ENCODE measurements at regions not wholly inside any gene's neighbourhood (a gene's known extent, or its start where the extent isn't known, plus 50 kb on each side); places are given as distances from the start of the nearest gene placed in this dataset.

- Histone ChIP-seq H3K4ac (ENCODE audit: low read depth, low read length) (no peak overlapping the region), H3K23ac (ENCODE audit: low read depth, low read length) (no peak overlapping the region), H2BK120ac (ENCODE audit: low read depth, low read length) (no peak overlapping the region), H3K4me1 (ENCODE audit: control insufficient read depth, insufficient read depth, low read length) (no peaks in the 10 kb centered on the region), H4K20me1 (ENCODE audit: insufficient read depth, low read length) (no peaks in the 10 kb centered on the region), H3K36me3 (ENCODE audit: control insufficient read depth, insufficient read depth, low read length) (no peaks in the 10 kb centered on the region), H2AFZ (replicated peaks; ENCODE audit: low read length, poor library complexity) (no peak overlapping the region), H3K4me2 (ENCODE audit: low read depth, low read length) (no peak overlapping the region), H4K91ac (ENCODE audit: insufficient read depth, low read depth, low read length) (no peak overlapping the region), H3K27ac (ENCODE audit: insufficient read depth, low read length) (no peak overlapping the region), H3K56ac (ENCODE audit: extremely low read depth, insufficient read depth, low read length) (no peak overlapping the region), H3K79me1 (ENCODE audit: low read depth in 1 of 2, low read length in 2 of 2) (no peaks in the 10 kb centered on the region), H4K5ac (ENCODE audit: low read depth, low read length) (no peak overlapping the region), H2BK15ac (ENCODE audit: low read depth, low read length) (no peak overlapping the region), H2BK20ac (ENCODE audit: low read depth, low read length) (no peak overlapping the region), H3K9me3 (ENCODE audit: control insufficient read depth, insufficient read depth, low read length) (0 out of 2 replicates have a peak, but pooled peaks cover 2% of the 10 kb centered on the region), H2AK9ac (replicated peaks; ENCODE audit: low read depth, low read length, poor library complexity) (no peak overlapping the region), H2AK5ac (ENCODE audit: low read depth, low read length) (no peak overlapping the region), H3K9ac (ENCODE audit: low read depth, low read length) (no peak overlapping the region), H2BK5ac (ENCODE audit: low read depth, low read length, poor library complexity, severe bottlenecking) (no peak overlapping the region), H3K14ac (replicated peaks; ENCODE audit: low read depth, low read length) (no peak overlapping the region), H3K9me1 (ENCODE audit: insufficient read depth, low read length) (no peaks in the 10 kb centered on the region), H3K4me3 (ENCODE audit: insufficient read depth, low read depth, low read length) (no peak overlapping the region), H4K8ac (ENCODE audit: low read depth in 2 of 2, low read length in 2 of 2) (no peak overlapping the region), H3K27me3 (ENCODE audit: control insufficient read depth, insufficient read depth, low read length) (no peaks in the 10 kb centered on the region), H3K18ac (ENCODE audit: low read depth, low read length) (no peak overlapping the region)
- DNase-seq: no peak
- no TSS peak for BruUV-seq (replicated peaks)
- in situ Hi-C loops (cut with MboI; ENCODE audit: low sequenced_read_pairs): no loop called here
- intact Hi-C loops (cut with micrococcal nuclease): no loop called here
- dilution Hi-C loops (cut with HindIII; ENCODE audit: low sequenced_read_pairs, unreplicated experiment): no loop called here
- TF ChIP-seq RFX5 (IDR thresholded peaks at IDR 0.05; ENCODE audit: low read depth, low read length) (no peak), FOS (IDR thresholded peaks at IDR 0.05; ENCODE audit: low read depth, low read length) (no peak), MXI1 (IDR thresholded peaks at IDR 0.05; ENCODE audit: borderline replicate concordance, low read depth, low read length) (no peak), POLR2A (IDR thresholded peaks at IDR 0.05; ENCODE audit: low read depth, low read length) (no peak), MAFK (IDR thresholded peaks at IDR 0.05; ENCODE audit: low read depth, low read length) (no peak), CEBPB (IDR thresholded peaks at IDR 0.05; ENCODE audit: low read depth, low read length) (no peak), BHLHE40 (IDR thresholded peaks at IDR 0.05; ENCODE audit: low read depth, low read length) (no peak), RCOR1 (IDR thresholded peaks at IDR 0.05; ENCODE audit: insufficient replicate concordance, low read length) (no peak), SMC3 (IDR thresholded peaks at IDR 0.05; ENCODE audit: low read depth, low read length) (no peak), RAD21 (IDR thresholded peaks at IDR 0.05; ENCODE audit: low read length) (no peak), CHD1 (IDR thresholded peaks at IDR 0.05; ENCODE audit: low read depth, low read length) (no peak), MAZ (IDR thresholded peaks at IDR 0.05; ENCODE audit: borderline replicate concordance, low read depth, low read length) (no peak), ELK1 (IDR thresholded peaks at IDR 0.05; ENCODE audit: borderline replicate concordance, low read depth, low read length) (no peak), NFE2L2 (IDR thresholded peaks at IDR 0.05; ENCODE audit: low read depth, low read length) (no peak)
- TF ChIP-seq, protein P1, sequence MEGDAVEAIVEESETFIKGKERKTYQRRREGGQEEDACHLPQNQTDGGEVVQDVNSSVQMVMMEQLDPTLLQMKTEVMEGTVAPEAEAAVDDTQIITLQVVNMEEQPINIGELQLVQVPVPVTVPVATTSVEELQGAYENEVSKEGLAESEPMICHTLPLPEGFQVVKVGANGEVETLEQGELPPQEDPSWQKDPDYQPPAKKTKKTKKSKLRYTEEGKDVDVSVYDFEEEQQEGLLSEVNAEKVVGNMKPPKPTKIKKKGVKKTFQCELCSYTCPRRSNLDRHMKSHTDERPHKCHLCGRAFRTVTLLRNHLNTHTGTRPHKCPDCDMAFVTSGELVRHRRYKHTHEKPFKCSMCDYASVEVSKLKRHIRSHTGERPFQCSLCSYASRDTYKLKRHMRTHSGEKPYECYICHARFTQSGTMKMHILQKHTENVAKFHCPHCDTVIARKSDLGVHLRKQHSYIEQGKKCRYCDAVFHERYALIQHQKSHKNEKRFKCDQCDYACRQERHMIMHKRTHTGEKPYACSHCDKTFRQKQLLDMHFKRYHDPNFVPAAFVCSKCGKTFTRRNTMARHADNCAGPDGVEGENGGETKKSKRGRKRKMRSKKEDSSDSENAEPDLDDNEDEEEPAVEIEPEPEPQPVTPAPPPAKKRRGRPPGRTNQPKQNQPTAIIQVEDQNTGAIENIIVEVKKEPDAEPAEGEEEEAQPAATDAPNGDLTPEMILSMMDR (conservative IDR thresholded peaks at IDR 0.05; ENCODE audit: low read depth, low read length): no peak
- TF ChIP-seq, protein P2, sequence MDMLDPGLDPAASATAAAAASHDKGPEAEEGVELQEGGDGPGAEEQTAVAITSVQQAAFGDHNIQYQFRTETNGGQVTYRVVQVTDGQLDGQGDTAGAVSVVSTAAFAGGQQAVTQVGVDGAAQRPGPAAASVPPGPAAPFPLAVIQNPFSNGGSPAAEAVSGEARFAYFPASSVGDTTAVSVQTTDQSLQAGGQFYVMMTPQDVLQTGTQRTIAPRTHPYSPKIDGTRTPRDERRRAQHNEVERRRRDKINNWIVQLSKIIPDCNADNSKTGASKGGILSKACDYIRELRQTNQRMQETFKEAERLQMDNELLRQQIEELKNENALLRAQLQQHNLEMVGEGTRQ (IDR thresholded peaks at IDR 0.05; ENCODE audit: low read depth, low read length): no peak
- ChIA-PET POLR2A (ENCODE audit: unreplicated experiment) (no interaction called here), CTCF (no interaction called here)
- ATAC-seq (ENCODE audit: low read depth): no peak
- no CpG with 5 or more reads among the region's 2 CpGs for WGBS, 2 experiments (ENCODE audit: extremely low coverage in 2 of 2, insufficient read length in 1 of 2)
Observed at GRCh38 chr10:85080934-85081333, 752.5 kb downstream of the CCSER2 start.
